GM12873 (cell line): ENCODE measurements at regions not wholly inside any gene's neighbourhood (a gene's known extent, or its start where the extent isn't known, plus 50 kb on each side); places are given as distances from the start of the nearest gene placed in this dataset.

Experiments
- TF ChIP-seq, protein P1 (sequence below): IDR thresholded peaks from 2 replicates; pipeline ENCODE4 v1.5.1; 2012; ENCODE audit warnings: low read depth, mild to moderate bottlenecking, moderate library complexity, low read length, control low read depth; ENCODE audit not compliant: insufficient read depth; ENCODE audit errors: missing control alignments

DNA sequence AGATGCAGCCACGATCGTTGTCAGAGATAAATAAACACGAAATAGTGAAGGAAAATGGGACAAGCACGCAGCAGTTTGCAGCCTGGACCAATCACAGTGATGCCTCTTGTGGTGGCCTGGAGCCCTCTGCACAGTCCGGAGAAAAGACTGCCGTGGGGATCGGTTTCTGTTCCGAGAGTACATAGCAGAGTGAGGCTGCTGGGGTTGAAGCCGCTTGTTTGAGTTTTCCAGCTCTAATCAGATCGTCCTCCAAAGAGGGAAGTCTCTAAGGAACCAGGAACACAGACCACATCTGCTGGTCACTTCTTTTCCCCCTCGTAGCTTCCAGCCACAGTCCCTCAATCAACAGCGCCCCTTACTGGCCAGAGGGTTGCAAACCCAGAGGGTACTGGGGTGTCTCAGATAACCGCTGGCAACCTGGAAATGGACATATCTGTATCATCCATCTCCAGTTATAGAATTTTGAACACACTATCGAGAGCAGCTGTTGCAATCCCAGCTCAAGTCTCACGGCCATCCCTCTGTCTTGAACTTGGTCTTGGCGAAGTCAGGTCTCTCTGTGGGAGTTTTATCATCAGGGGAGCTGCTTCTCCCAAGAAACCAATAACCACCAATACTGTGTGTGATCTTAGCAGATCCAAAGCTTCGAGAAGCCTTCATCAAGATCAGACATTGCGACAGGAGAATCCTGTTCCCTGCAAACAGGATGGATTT, 57.4 kb downstream of the OLIG1 start:
- TF ChIP-seq, protein P1, sequence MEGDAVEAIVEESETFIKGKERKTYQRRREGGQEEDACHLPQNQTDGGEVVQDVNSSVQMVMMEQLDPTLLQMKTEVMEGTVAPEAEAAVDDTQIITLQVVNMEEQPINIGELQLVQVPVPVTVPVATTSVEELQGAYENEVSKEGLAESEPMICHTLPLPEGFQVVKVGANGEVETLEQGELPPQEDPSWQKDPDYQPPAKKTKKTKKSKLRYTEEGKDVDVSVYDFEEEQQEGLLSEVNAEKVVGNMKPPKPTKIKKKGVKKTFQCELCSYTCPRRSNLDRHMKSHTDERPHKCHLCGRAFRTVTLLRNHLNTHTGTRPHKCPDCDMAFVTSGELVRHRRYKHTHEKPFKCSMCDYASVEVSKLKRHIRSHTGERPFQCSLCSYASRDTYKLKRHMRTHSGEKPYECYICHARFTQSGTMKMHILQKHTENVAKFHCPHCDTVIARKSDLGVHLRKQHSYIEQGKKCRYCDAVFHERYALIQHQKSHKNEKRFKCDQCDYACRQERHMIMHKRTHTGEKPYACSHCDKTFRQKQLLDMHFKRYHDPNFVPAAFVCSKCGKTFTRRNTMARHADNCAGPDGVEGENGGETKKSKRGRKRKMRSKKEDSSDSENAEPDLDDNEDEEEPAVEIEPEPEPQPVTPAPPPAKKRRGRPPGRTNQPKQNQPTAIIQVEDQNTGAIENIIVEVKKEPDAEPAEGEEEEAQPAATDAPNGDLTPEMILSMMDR: peak; percentile 89

DNA sequence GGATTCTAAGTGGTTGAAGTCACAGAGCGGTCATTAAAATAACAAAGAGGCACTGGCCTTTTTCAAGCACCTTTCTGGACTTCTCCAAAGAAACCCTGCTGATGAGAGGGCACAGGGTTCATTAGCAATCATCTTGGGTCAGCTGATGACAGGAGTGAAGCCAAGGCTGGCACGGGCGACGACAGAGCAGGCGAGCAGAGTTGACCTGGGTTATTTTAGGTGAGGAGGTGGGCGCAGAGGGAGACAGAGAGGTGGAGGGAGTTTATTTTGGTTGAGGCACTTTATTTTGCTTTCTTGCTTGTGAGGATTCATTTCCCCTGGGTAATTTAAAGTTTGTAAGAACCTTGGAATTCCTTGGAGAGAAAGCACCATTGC, 57.9 kb downstream of the OLIG1 start:
- TF ChIP-seq, protein P1: no peak

DNA sequence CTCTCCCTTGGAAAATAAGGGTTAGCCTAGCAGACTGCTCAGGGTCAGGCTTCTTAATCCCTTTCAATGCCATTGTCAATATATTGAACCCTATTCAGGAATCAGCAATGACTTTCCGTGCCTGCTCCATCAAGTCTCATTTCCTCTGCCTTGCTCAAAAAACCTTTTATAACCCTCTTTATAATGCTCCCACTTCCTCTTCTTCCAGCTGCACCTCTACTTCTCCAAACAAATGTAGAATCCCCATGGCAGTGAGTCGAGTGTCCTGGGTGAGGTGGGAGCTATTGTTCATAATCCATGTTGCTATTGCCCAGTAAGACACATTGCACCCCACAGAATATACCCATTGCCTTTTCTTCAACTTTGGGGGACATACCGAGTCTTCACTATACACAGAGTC, 58.6 kb downstream of the OLIG1 start:
- TF ChIP-seq, protein P1: no peak

DNA sequence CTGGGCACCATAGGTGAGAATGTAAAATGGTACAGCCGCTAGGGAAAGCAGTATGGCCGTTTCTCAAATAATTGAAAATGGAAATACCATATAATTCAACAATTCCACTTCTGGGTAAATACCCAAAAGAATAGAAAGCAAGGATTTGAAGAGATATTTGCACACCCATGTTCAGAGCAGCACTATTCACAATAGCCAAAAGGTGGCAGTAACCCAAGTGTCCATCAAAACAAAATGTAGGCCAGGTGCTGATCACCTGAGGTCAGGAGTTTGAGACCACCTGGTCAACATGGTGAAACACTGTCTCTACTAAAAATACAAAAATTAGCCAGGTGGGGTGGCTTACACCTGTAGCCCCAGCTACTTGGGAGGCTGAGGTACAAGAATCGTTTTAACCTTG, 62.1 kb downstream of the OLIG1 start:
- TF ChIP-seq, protein P1: peak; percentile 50

DNA sequence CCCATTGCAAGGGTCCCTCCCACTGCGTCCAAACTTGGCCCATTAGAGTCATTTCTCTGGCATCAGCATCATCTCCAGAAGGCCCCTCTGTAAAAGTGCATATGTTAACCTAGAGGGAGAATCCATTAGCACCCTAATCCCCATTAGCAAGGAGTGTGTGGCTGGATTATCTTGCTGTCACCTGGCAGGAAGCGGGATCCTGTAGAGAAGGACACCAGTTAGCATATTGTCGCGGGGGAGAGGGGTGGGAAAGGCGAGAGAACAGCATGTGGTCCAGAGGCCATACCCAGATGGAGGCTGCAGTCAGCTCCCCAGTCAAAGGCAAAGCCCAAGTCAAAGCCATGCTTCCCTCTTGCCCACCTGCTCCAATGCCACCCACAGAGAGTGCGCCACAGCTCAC, 64.0 kb downstream of the OLIG1 start:
- TF ChIP-seq, protein P1: no peak

DNA sequence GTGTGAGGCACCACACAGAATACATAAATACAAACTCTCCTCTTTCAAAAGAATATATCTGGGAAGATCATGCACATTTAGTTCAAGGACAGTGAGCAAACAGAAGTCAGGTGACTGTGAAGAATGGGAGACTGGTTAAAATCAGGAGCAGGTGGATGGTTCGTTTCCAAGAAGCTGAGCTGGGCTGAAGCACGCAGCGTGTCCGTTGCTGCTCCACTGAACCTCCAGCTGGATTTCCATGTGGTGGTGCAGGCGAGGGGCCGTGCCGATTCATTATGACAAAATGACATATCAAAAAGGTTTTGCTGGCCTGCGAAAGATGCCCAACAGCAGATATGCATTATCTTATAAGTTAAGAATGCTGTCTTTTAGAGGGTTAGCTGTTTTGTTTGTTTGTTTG, 66.0 kb downstream of the OLIG1 start:
- TF ChIP-seq, protein P1: no peak

DNA sequence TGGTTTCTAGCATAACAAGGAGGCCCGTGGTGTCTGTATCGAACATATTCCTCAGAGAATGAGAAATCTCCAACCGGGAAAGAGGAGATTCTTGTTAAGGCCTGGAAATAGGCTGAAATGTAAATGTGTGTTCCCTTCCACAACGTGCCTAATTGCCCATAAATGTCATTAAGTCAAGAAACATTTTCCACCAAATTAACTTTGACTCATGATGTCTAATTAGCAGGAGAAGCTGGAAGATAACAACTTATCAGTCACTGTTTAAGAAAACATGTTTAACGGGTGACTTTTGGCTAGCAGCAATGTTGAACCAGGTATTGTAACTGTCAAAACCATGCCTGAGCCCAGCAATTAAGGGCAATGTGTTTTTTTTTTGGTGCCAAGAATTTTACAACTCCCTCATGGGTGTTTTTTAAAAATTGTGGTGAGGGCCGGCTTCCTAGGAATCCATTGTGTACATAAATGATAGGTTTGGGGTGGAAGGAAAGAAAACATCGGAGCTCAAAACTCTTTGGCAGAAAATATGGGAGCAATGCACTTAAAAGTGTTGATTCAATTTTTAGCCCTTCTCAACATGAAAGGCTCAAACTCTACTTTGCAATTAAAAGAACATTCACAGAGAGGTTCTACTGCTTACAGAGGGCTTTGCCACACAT, 67.0 kb downstream of the OLIG1 start:
- TF ChIP-seq, protein P1: no peak
